ENCODE measurements at regions not wholly inside any gene's neighbourhood (a gene's known extent, or its start where the extent isn't known, plus 50 kb on each side); places are given as distances from the start of the nearest gene placed in this dataset.

- TF ChIP-seq CTCF (IDR thresholded peaks at IDR 0.05) (no peak), POLR2A (IDR thresholded peaks at IDR 0.05) (no peak)
Observed at GRCh38 chr3:67831262-67831661, 176.8 kb upstream of the SUCLG2 start.
